Peyer's patch (tissue), 4 donors: ENCODE measurements at regions not wholly inside any gene's neighbourhood (a gene's known extent, or its start where the extent isn't known, plus 50 kb on each side); places are given as distances from the start of the nearest gene placed in this dataset.

ENCODE experiments used
- POLR2A ChIP-seq, 2 donors: fragments of 450-650 bp; IDR thresholded peaks; one replicate each; pipeline ENCODE4 v1.5.1; 2017; ENCODE audit warnings: antibody characterized with exemption in 2 of 2, mild to moderate bottlenecking in 2 of 2, moderate library complexity in 2 of 2
- TF ChIP-seq, protein P1 (sequence below), 6 experiments: fragments of 450-650 bp in 4 of 6; fragments of 200-600 bp in 2 of 6; sonication (generic) in 1 of 6; IDR thresholded peaks; one replicate each; pipeline ENCODE4 v1.5.1; 2017 to 2019; ENCODE audit warnings: antibody characterized with exemption in 6 of 6, mild to moderate bottlenecking in 3 of 6, moderate library complexity in 1 of 6

- TF ChIP-seq, protein P1, sequence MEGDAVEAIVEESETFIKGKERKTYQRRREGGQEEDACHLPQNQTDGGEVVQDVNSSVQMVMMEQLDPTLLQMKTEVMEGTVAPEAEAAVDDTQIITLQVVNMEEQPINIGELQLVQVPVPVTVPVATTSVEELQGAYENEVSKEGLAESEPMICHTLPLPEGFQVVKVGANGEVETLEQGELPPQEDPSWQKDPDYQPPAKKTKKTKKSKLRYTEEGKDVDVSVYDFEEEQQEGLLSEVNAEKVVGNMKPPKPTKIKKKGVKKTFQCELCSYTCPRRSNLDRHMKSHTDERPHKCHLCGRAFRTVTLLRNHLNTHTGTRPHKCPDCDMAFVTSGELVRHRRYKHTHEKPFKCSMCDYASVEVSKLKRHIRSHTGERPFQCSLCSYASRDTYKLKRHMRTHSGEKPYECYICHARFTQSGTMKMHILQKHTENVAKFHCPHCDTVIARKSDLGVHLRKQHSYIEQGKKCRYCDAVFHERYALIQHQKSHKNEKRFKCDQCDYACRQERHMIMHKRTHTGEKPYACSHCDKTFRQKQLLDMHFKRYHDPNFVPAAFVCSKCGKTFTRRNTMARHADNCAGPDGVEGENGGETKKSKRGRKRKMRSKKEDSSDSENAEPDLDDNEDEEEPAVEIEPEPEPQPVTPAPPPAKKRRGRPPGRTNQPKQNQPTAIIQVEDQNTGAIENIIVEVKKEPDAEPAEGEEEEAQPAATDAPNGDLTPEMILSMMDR (IDR thresholded peaks at IDR 0.05) = peak in 4 of 6 experiments; percentile 46 to 71 (median 67)
- TF ChIP-seq POLR2A (IDR thresholded peaks at IDR 0.05) = no peak
These were observed 289.4 kb upstream of the DAB2 start for GRCh38 chr5:39714036-39714698.
